Umbilical cord (tissue), 1 donor: ENCODE measurements at regions not wholly inside any gene's neighbourhood (a gene's known extent, or its start where the extent isn't known, plus 50 kb on each side); places are given as distances from the start of the nearest gene placed in this dataset.
"Not testable (repeated sequence)": the region's sequence is repeated elsewhere in the genome, so short reads cannot be mapped to it uniquely, and the experiment has no call there.

Experiments used
- DNase-seq: peaks from one replicate; pipeline ENCODE4 v3.0.0-alpha.2; 2015; ENCODE audit warnings: low spot score

- DNase-seq: no peak
These were observed 267.4 kb upstream of the VLDLR start for GRCh38 chr9:2354216-2354615.

- DNase-seq: peak; percentile 14
These were observed 266.5 kb upstream of the VLDLR start for GRCh38 chr9:2354856-2355696.

DNA sequence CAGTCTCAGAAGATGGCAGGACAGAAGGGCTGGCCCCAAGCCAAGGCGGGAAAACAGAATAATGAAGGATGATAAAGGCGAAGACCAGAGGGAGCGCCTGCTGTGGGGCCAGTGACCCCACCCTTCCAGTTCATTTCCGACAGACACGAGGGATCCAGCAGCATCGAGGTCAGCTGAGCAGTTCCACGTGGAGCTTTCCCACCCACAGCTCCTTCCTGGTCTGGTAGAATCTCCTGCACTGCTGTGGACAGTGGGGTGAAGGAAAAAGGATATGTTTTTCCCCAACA, 265.9 kb upstream of the VLDLR start:
- no peak for DNase-seq

GRCh38 chr9:2356041-2356790, 265.4 kb upstream of the VLDLR start:
- DNase-seq: no peak

- no peak for DNase-seq
These were observed 261.6 kb upstream of the VLDLR start for GRCh38 chr9:2359891-2360471.

GRCh38 chr9:2362150-2362549, 259.4 kb upstream of the VLDLR start:
- DNase-seq: no peak

DNA sequence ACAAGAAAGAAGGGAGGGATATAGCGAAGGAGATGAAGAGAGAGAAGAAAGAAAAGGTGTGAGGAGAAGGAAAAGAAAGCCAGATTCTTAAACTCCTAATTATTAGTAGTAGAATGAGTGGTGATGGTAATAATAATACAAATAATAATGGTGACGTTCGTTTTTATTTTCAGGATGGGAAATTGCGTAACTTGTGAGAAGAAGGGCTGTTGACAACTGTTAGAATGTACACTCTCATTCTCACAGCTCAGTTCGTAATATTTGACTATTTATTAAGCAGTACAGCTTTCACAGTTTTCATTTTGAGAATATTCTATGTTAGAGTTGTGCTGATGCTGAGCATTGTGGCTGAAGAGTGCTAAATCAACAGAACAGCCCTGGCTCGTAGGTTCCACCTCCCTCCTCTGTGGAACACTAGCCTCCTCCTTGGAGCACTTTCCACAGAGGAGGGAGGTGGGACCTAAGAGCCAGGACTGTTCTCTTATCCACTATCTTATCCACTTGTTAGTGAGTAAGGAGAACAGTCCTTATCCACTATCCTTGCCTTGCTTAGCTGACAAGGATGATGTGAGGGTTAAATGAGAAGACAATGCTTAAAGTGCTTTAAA, 258.3 kb upstream of the VLDLR start:
- DNase-seq: no peak

- DNase-seq: no peak
These were observed 257.8 kb upstream of the VLDLR start for GRCh38 chr9:2363781-2364180.

- DNase-seq: no peak
These were observed 253.6 kb upstream of the VLDLR start for GRCh38 chr9:2367970-2368369.

DNA sequence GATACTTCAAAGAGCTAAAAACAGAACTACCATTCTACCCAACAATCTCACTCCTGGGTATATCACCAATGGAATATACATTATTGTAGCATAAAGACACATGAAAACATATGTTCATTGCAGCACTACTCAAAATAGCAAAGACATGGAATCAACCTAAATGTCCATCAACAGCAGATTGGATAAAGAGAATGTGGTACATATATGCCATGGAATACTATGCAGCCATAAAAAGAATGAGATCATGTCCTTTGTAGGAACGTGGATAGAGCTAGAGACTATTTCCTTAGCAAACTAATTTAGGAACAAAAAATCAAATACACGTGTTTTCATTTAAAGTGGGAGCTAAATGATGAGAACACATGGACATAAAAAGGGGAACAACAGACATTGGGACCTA, 247.9 kb upstream of the VLDLR start:
- DNase-seq: no peak

- no peak for DNase-seq
These were observed 246.5 kb upstream of the VLDLR start for GRCh38 chr9:2375114-2375513.

DNA sequence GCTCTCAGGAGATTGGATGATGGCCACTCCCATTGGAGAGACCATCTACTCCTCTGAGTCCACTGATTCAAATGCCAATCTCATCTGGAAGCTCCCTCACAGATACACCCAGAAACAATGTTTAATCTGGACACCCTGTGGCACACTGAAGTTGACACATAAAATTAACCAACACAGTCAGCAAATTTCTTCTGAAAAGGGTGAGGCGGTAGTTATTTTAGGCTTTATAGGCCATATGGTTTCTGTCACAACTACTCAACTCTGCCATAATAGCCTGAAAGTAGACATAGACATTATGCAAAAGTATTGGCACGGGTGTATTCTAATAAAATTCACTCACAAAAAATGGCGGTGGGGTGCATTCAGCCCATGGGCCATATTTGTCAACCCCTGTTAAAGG, 244.5 kb upstream of the VLDLR start:
- DNase-seq: peak; percentile 76

- no peak for DNase-seq
These were observed 243.8 kb upstream of the VLDLR start for GRCh38 chr9:2377834-2378233.

- no peak for DNase-seq
These were observed 243.3 kb upstream of the VLDLR start for GRCh38 chr9:2378266-2378665.

DNA sequence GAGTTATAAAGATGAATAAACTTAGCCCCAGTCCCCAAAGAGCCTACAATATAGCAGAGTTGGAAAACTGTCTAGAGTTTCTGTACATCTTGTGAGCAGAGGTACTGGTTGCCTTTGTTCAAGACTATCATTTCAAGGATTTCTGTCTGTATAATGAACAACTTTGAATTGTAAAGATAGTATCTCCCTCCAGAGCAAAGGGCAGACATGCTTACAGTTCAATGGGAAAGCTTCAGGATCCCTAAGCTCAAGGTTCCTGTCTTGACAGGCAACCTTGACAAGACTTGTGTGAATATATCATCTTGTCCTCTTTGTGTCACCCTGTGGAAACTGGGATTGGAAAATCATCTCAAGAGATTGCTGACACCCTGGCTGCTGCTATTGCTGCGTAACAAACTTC, 242.8 kb upstream of the VLDLR start:
- no peak for DNase-seq

DNA sequence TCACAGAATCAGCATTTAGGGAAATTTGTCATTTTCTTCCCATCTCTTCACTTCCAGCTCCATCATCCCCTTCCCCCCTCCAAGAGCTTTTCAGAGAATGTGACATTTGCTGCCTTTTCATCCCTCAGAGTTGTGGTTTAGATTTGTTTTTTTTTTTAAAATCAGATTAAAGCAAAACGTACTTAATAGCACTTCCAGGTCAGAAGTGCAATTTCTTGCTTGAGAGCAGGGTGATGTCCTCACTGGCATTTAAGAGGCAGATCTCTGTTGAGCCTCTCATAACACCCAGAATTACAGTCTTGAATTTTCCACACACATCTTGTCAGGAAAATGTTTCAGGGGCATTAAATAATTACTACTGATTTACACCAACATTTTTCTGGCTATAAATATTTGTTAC, 236.8 kb upstream of the VLDLR start:
- DNase-seq: no peak

- DNase-seq: no peak
These were observed 235.8 kb upstream of the VLDLR start for GRCh38 chr9:2385746-2386145.

GRCh38 chr9:2386566-2386965, 235.0 kb upstream of the VLDLR start:
- DNase-seq: no peak

- DNase-seq: peak; percentile 22
These were observed 234.4 kb upstream of the VLDLR start for GRCh38 chr9:2387166-2387565.

GRCh38 chr9:2389404-2389803, 232.2 kb upstream of the VLDLR start:
- DNase-seq: peak; percentile 64

DNA sequence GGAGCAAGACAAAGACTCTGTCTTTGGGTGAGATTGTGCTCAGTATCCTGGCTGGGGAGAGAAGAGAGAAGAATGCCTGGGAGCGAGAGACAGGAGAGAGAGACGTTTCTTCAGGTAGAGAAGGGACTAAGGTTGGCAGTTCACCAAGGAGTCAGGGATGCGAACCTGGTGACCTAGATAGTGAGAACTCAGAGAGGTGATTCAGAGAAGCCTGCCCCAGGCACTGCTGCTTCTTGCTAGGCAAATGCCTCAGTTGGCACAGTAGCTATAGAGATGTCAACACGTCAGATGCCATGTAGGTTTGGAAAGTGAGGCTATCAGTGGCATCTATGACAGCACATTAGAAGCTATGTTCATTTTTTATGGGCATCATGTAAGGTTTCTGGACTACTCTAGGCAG, 231.6 kb upstream of the VLDLR start:
- no peak for DNase-seq

GRCh38 chr9:2391509-2392132, 230.0 kb upstream of the VLDLR start:
- not testable (repeated sequence) for DNase-seq
